ENCODE measurements at regions not wholly inside any gene's neighbourhood (a gene's known extent, or its start where the extent isn't known, plus 50 kb on each side); places are given as distances from the start of the nearest gene placed in this dataset.

GRCh38 chr6:40042232-40042631 is 108.0 kb upstream of the MOCS1 start:
- TF ChIP-seq FOXK2 (IDR thresholded peaks at IDR 0.05) (no peak), BHLHE40 (IDR thresholded peaks at IDR 0.05; ENCODE audit: borderline replicate concordance) (no peak), NFRKB (IDR thresholded peaks at IDR 0.05) (no peak), HDGF (IDR thresholded peaks at IDR 0.05; ENCODE audit: borderline replicate concordance) (no peak), ELF4 (IDR thresholded peaks at IDR 0.05) (no peak)
